Endothelial cell (in vitro differentiated cells): ENCODE measurements at regions not wholly inside any gene's neighbourhood (a gene's known extent, or its start where the extent isn't known, plus 50 kb on each side); places are given as distances from the start of the nearest gene placed in this dataset.

ENCODE experiments used
- DNase-seq: peaks from one replicate; pipeline ENCODE4 v3.0.0; 2021; ENCODE audit warnings: low spot score
- H3K27ac Mint-ChIP-seq: one replicate; pipeline ENCODE4 v1.8.0; 2021; ENCODE audit warnings: mixed read lengths, inconsistent platforms; ENCODE audit not compliant: unreplicated experiment
- H3K27me3 Mint-ChIP-seq: one replicate; pipeline ENCODE4 v1.8.0; 2021; ENCODE audit warnings: mild to moderate bottlenecking, moderate library complexity, mixed read lengths, inconsistent platforms; ENCODE audit not compliant: unreplicated experiment
- H3K36me3 Mint-ChIP-seq: one replicate; pipeline ENCODE4 v1.8.0; 2021; ENCODE audit warnings: mild to moderate bottlenecking, low read depth, mixed read lengths, inconsistent platforms; ENCODE audit not compliant: unreplicated experiment
- H3K4me1 Mint-ChIP-seq: one replicate; pipeline ENCODE4 v1.8.0; 2021; ENCODE audit warnings: mild to moderate bottlenecking, mixed read lengths, inconsistent platforms; ENCODE audit not compliant: unreplicated experiment
- H3K4me3 Mint-ChIP-seq: one replicate; pipeline ENCODE4 v1.8.0; 2021; ENCODE audit warnings: mild to moderate bottlenecking, mixed read lengths, inconsistent platforms; ENCODE audit not compliant: unreplicated experiment
- H3K9me3 Mint-ChIP-seq: one replicate; pipeline ENCODE4 v1.8.0; 2021; ENCODE audit warnings: mixed read lengths, inconsistent platforms; ENCODE audit not compliant: unreplicated experiment
- CTCF ChIP-seq: fragments of 200-600 bp; sonication (generic); IDR thresholded peaks from one replicate; pipeline ENCODE4 v1.5.0; 2021; ENCODE audit warnings: antibody characterized with exemption; ENCODE audit not compliant: unreplicated experiment

GRCh38 chr6:134424165-134424797, 106.4 kb upstream of the SGK1 start:
- Mint-ChIP-seq H3K36me3 (no peaks in the 10 kb centered on the region), H3K4me3 (no peak overlapping the region), H3K27ac (no peak overlapping the region), H3K9me3 (no peaks in the 10 kb centered on the region), H3K4me1 (no peaks in the 10 kb centered on the region), H3K27me3 (peaks cover 4% of the 10 kb centered on the region)
- no peak for DNase-seq
- TF ChIP-seq CTCF: no peak

GRCh38 chr6:134422426-134423231, 104.7 kb upstream of the SGK1 start:
- no peak overlapping the region for H3K27ac Mint-ChIP-seq

GRCh38 chr6:134421501-134421900, 103.6 kb upstream of the SGK1 start:
- H3K4me1 Mint-ChIP-seq: no peaks in the 10 kb centered on the region

More at GRCh38 chr6:134422426-134423231, 104.7 kb upstream of the SGK1 start:
- H3K4me3 Mint-ChIP-seq: no peak overlapping the region
- H3K9me3 Mint-ChIP-seq: no peaks in the 10 kb centered on the region
- TF ChIP-seq CTCF: no peak
- H3K36me3 Mint-ChIP-seq: no peaks in the 10 kb centered on the region
- no peak for DNase-seq
- peaks cover 4% of the 10 kb centered on the region for H3K27me3 Mint-ChIP-seq
- no peaks in the 10 kb centered on the region for H3K4me1 Mint-ChIP-seq

GRCh38 chr6:134420614-134421181, 102.8 kb upstream of the SGK1 start:
- DNase-seq: no peak
- Mint-ChIP-seq H3K9me3 (no peaks in the 10 kb centered on the region), H3K4me1 (no peaks in the 10 kb centered on the region), H3K27ac (no peak overlapping the region), H3K36me3 (no peaks in the 10 kb centered on the region), H3K27me3 (peaks cover 3% of the 10 kb centered on the region), H3K4me3 (no peak overlapping the region)
- TF ChIP-seq CTCF: no peak

More at GRCh38 chr6:134421501-134421900, 103.6 kb upstream of the SGK1 start:
- no peak for DNase-seq
- no peak overlapping the region for H3K4me3 Mint-ChIP-seq
- H3K27ac Mint-ChIP-seq: no peak overlapping the region
- no peaks in the 10 kb centered on the region for H3K9me3 Mint-ChIP-seq
- no peak for TF ChIP-seq CTCF
- H3K36me3 Mint-ChIP-seq: no peaks in the 10 kb centered on the region
- H3K27me3 Mint-ChIP-seq: peaks cover 4% of the 10 kb centered on the region

- H3K27me3 Mint-ChIP-seq: peaks cover 3% of the 10 kb centered on the region
- H3K36me3 Mint-ChIP-seq: no peaks in the 10 kb centered on the region
- no peak overlapping the region for H3K27ac Mint-ChIP-seq
- H3K4me1 Mint-ChIP-seq: no peaks in the 10 kb centered on the region
- no peak for TF ChIP-seq CTCF
- H3K4me3 Mint-ChIP-seq: no peak overlapping the region
- no peak for DNase-seq
- H3K9me3 Mint-ChIP-seq: no peaks in the 10 kb centered on the region
Measured at GRCh38 chr6:134419716-134420115, 101.8 kb upstream of the SGK1 start.
